ENCODE measurements at regions not wholly inside any gene's neighbourhood (a gene's known extent, or its start where the extent isn't known, plus 50 kb on each side); places are given as distances from the start of the nearest gene placed in this dataset.

DNA sequence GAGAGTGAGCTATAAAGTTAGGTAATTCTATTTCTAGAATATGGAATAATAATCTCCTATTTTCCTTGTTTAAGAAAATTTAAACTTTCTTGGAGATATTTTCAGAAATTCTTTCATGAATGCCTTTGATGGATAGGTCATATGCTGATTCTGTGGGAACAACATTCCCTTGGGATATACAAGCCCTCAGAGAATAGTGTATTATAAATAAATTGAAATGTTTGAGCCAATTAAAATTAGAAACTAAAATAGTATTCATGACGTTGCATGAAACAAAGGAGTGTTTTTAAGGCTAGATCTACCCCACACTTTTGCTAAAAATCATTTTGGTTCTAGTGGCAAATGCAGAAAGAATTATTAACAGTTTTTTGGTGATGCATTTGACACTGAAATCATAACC lies 269.3 kb upstream of the ANO3 start:
- DNase-seq = no peak

DNA sequence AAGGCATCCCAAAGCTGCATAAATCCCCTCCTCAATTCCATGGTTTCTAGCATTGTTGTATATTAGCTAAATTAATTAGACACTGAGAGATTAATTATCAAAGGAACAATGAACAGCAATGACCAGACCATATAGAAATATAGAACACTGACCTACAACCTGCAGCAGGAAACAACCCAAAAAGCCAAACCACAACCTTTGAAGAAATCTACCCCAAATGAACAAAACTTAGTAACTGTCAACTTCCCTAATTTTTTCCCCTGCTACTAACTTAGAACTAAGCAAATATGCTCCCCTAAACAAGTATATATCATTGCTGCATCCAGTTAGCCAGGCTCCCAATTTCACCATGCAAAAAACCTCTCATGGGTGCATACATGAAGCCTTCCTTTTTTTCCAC lies 268.0 kb upstream of the ANO3 start:
- DNase-seq = no peak

DNA sequence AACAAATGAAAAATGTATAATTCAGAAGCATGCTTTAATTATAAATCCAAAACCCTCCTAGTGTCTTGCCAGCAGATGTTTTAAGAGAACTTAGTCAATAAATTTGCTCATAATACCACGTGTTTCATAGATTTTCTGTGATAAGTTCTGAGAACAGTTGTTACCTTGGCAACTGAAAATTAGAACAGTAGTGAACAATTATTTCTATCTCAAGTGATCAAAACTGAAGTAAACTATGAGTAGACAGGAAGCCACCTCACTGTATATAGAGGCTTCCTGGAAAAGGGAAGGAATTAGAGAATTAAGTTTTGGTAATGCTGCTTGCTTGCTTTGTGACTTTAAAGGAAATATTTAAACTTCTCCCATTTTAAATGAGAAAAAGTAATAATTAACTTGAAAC lies 266.0 kb upstream of the ANO3 start:
- DNase-seq = no peak

DNA sequence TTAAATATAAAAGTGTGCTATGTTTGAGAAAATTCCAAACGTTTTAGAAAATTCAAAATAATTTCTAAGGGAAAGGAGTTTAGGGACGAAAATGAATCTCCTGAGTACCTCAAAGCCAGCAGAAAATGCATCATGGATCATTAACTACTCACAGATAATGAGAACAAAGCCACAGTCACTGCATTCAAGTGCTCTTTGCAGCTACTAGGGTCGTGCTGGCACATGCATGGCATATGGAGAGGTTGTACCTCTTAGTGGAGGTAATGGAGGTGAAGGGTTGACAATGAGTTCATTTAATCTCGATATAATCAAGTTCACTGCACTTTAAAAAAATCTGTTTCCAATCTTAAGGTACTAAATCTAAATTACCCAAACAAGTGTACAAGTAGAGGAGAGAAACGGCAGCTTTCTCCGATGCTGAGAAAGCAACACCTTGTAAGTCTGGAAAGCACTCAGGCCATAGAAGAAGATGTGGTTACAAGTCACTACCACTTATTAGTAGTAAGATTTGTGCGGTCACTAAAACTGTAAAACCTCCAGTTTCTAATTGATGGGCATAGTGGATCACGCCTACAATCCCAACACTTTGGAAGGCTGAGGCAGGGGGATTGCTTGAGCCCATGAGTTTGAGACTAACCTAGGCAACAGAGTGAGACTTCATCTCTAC lies 261.1 kb upstream of the ANO3 start:
- DNase-seq = no peak

DNA sequence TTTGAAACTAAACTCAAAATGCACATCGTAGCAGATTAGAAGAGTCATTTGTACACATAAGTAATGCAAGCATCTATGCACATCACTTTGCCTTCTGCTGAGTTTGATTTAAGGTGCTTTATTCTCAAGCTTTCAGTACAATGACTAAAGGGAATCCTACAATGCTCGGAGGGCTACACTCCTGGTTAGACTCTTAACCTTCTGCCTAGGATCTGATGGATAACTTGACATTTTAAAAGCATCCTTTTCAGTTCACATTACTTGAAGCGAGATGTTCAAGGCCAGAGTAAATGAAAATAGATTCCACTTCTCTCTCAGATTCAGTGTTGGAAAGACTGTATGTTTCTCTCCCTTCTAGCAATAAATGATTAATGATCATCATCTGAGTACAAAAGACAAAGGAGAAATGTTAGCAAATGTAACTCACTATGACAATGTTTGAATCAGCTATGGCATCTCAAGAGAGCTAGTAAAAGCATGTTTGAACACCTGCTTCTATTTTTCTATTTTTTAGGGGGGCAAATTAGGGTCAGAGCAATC lies 259.2 kb upstream of the ANO3 start:
- no peak for DNase-seq

DNA sequence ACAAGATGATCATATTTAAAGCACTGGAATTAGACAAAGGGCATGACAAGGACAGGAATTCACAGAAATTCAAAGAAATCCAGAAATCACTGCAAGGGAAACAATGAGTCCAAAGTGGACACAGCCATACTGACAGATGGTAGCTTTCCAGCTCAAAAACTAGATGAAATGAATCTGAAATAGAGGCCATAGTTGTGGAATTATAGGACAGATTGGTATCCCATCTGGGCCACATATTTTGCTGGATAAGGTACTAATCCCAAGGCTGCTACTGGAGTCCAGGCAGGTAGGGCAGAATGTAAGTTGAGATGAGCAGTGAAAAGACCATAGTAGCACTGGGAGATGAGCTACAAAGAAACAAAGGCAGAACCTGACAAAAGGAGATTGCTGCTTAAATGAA lies 258.3 kb upstream of the ANO3 start:
- DNase-seq = no peak

DNA sequence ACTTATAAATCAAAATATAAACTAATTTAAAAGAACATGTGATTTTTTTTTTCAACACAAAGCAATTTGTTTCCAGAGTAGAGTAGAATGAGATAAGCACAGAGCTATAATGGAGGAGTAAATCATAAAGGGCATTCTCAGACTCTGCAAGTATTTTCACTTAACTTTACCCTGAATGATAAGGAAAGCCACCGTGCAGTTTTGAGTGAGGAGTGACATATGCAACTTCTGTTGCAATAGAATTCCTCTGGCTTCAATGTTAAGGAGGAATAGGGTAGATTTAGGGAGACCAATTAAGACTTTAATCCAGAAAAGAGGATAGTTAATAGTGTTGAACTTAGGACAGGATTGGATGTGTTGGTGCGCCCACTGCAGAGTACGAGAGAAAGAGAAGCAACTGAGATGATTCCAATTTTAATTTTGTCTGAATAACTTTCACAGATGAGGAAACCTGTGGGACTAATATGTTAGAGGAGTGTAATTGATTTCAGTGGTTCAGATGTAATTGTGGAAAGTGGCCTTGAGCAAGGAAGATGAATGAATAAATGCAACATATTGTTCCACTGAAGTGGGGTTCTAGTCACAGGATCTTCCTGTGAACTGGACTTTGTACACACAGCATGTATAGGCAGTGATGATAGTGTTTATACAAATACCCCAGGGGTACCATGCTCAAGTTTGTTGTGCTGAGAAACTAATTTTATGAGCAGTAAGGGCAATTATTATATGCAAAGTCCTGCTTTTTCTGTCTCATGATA lies 255.5 kb upstream of the ANO3 start:
- DNase-seq = no peak

DNA sequence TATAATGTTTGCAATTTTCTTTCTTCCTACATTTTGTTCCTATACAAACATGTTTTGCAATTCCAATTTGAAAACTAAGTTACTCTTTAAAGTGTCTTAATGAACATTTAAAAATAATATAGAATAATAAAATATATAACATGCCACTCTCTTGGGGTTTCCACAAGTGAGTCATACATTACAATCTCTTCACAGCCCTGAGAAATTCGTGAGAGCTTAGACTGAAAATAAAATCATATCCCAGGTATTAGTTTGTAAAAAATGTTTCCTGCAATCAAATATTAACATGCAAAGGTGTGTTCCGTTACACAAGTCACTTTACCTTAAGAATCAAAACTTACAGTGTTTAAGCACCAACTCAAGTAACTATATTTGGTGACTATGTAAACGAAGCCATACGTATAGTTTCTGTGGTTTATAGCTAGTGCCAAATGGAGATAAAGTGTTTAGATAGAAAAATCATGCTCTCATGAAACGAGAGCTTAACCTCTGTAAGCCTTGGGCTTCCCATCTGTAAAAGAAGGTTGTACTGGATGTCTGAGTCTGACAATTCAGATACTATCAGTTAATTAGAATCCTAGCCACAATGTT lies 253.6 kb upstream of the ANO3 start:
- DNase-seq = no peak

DNA sequence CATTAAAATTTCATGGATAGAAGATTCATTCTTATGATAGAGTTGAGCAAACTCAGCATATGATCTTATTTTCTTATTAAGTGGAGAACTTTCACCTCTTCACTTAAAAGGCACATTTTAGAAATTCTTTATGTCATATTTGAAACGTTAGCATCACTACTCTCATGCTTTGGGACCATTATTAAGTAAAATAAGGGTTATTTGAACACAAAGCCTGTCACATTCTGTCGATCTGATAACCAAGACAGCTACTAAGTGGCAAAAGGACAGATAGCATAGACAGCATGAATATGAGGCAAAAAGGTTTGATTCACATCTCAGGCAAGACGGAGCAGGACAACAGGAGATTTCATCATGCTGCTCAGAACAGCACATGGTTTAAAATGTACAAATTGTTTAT lies 247.6 kb upstream of the ANO3 start:
- DNase-seq = no peak

DNA sequence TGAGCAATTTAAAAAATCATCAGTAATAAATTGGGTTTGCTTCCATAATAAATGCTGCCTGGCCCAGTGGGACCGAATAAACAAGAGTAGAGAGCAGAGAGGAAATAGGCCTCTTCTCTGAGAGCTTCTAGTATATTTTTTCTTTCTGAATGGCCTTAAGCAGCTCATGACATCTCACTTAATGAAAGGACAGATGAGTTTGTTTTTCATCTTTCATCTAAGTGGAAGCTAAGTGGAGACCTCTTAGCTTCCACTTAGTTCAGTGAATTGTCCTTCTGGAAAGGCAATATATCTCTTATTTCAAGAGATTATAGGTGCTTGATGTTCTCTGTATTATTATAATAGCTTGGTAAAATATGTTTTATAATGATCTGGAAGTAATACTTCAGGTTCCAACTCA lies 245.9 kb upstream of the ANO3 start:
- no peak for DNase-seq

DNA sequence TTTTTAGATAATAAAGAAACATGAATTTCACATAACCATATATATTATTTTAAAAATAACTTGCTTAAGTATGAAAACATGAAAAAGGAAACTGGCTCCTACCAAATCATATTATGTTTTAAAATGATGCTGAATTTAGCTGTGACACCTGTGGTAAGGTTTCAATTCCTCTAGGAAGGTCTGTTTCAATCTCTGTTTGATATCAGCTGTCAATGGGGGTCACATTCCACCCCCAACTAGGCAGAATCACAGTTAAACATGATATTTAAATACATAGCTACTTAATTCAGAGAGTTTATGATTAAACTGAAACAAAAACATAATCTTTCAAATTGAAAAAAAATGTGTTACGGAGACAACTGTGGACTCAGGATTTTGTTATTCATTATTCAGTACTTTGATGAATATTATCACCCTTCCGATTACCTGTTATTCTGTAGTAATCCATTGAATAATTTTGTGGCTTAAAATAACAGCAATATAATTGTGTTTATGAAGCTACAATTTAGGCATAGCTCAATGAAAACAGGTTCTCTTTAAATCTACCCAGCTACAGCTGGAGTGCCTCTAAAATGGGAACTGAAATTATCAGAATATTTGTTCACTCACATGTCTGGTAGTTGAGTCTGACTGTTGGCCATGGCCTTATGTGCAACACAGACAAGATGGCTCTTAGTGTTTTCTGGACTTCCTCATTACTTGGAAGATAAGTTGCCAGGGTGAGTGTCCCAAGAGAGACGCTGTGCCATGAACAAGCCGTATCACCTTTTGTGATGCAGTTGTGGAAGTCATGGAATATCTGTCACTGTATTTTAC lies 244.6 kb upstream of the ANO3 start:
- no peak for DNase-seq

DNA sequence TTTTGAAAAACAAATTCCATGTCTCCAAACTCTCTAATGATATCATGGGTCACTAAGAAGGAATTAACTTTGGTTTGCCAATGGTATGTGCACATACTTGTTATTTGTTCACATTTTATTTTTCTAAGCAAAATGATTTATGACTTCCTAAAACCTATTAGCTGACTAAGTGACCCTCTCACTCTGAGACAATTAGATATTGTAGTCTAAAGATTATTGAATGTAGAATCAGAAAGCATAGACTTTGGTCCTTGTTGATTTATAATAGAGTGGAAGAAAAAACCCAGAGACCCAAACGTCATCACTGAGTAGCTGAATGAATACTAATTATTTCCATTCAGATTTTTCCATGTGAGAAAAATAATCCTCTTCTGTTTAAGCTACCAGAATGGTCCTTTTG lies 243.5 kb upstream of the ANO3 start:
- DNase-seq = no peak

DNA sequence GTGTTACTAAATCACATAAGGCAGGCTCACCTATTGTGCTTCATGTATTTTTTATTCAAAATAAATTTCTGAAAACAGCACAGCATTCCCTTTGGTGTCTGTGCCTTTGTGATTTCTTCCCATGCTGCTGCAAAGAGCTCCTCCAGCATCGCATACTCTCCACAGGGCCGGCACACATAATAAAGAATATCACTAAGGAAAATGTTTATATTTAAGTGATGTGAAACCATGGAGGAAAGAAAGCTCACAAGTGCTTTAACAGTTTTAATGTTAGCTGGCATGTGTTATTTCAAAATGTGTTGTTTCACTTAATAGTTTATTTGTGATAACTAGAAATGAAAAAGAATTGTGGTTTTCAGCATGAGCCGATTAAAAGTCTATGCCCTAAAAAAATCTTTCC lies 241.3 kb upstream of the ANO3 start:
- no peak for DNase-seq

DNA sequence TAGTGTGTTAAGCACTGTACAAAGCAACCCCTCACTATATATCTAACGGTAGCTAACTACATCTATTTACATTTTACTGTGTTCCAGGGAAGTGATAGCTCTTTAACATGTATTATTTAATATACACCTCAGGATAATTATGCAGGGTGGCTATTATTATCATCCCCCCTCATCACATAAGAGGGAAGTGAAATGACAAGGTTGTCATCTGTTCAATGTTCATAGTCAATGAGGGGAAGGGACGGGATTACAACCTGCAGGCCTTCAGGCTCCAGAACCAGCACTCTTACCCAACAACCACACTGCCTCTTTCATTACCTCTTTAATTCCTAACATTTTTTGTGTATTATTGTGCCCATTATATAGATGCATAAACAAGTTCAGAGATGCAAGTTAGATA lies 238.7 kb upstream of the ANO3 start:
- no peak for DNase-seq

DNA sequence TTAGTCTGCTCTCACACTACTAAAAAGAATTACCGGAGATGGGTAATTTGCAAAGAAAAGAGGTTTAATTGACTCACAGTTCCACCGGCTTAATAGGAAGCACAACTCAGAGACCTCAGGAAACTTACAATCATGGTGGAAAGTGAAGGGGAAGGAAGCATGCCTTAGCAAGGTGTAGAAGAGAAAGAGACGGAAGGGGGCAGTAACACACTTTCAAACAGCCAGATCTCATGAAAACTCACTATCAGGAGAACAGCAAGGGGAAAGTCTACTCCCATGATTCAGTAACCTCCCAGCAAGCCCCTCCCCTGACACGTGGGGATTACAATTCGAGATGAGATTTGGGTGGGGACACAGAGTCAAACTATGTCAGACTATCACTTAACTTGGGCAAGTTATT lies 236.6 kb upstream of the ANO3 start:
- DNase-seq = no peak

DNA sequence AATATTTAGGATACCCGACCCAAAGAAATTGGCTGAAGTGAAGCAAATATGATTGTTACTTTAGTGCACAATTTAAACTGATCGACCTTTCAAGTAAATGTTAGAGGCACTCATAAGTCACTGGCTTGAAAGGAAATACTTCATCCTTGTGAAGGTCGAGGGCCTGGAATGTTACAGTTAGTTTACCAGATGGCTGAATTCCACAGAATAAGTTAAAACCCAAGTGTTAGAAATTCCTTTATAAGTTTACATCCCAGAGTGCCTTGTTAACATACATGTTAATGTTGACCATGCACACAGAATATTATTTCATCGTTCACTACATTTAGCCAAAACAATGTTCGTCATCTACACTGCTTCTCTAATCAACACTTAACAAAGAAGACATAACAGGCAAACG lies 235.5 kb upstream of the ANO3 start:
- DNase-seq = no peak

DNA sequence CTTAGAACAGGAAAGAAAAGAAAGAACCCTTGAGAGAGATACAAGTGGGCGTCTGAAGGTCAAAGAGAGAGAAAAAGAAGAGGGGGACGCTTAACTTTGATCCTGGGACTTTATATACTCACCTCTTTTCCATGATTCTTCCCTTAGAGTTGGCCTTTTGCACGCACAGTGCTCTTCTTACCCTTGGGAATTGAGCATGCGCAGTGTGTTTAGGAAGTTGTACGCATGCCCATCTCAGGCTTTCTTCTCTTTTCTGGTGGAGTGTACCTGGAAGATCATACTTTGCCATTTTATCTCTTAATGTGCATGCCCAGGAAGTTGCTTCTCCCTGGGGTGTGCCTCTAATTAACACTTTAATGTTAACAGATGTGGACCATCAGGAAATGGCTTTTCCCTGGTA lies 229.6 kb upstream of the ANO3 start:
- DNase-seq = no peak

DNA sequence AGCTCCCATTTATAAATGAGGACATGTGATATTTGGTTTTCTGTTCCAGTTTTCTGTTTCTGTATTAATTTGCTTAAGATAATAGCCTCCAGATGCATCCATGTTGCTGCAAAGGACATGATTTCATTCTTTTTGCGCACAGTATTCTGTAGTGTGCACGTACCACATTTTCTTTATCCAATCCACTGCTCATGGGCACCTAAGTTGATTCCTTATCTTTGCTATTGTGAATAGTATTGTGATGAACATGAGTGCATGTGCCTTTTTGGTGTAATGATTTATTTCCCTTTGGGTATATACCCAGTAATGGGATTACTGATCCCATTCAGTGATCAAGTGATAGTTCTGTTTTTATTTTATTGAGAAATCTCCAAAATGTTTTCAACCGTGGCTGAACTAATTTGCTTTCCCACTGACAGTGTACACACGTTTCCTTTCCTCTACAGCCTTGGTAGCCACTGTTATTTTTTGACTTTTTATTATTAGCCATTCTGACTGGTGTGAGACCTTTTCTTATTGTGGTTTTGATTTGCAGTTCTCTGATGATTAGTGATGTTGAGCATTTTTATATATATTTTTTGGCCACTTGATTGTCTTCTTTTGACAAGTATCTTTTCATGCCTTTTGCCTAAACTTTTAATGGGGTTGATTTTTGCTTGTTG lies 226.0 kb upstream of the ANO3 start:
- DNase-seq = no peak

DNA sequence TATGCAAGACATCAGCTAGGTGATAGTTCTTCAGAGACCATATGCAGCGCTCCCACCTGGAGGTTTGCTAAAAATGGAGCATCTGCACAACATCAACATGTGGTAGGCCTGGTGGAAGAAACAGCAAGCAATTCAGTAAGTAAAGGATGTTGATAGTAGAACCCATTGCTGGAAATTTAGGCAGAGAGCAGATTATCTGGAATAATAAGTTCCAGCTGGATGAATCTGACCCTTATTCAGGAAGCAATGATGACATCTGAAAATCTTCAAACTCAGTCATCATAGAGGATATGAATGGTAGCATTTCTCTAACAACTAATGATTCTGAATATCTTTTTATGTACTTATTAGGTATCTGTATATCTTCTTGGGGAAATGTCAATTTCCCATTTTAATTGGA lies 225.2 kb upstream of the ANO3 start:
- no peak for DNase-seq

DNA sequence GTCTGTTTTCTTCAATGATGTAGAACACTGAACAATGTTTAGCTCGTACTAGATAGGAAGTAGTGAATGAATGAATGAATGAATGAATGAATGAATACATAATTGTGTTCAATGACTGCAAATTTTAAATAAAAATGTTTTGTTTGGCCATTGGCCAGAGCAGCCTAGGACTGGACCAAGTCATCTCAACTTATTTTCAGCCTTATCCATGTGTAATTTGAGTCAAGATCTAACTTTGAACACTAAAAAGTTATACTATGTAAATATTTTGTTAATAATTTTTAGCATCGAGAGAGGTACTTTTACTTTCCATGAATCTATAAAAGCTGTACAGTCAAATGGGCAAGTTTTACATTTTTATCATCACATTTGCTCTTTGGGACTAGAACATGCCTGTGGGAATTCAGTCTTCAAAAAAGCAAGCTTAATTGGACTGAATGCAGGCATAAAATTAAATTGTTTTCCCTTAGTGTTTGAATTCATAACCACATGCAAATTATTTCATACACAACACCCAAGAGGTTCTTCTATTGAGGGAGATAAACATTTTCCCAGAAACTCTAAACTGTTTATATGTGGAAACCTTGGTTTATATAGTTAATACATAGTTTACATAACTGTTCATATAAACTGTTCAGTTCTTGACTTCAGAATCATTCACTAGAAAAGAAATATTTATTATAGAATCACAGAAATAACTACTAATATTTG lies 222.1 kb upstream of the ANO3 start:
- no peak for DNase-seq

DNA sequence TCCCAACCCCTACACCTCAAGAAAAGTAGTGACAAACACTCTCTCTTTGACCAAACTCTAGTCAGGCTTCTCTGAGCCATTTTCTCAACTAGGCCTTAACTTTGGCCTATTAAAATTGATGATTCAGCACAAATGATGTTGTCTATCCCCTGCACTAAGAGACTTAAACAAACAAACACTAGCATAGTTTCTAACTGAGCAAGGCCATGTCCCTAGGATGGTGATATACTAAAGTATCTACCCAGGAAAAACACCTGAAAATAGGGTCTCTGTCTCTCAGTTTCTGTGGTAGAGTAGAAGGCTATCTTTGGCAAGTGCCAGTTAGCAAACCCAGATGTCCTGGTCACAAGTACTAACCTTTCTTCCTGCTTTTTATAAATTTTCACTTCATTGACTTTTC lies 219.7 kb upstream of the ANO3 start:
- no peak for DNase-seq

DNA sequence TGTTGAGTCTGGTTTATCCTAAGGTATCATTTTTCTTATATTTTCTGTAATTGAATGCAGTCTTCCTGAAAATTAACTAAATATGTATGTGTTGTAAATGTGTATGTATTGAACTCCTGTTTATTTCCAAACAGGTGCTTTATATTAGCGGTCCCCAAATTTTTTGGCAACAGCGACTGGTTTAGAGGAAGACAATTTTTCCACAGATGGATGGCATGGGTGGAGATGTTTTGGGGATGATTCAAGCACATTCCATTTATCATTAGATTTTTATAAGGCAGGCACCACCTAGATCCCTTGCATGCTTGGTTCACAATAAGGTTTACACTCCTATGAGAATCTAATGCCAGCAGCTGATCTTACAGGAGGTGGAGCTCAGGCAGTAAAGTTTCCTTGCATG lies 210.5 kb upstream of the ANO3 start:
- no peak for DNase-seq
